ENCODE measurements at regions not wholly inside any gene's neighbourhood (a gene's known extent, or its start where the extent isn't known, plus 50 kb on each side); places are given as distances from the start of the nearest gene placed in this dataset.

GRCh38 chr9:27847818-27848217, 274.5 kb upstream of the C9orf72 start:
- TF ChIP-seq CTCF (IDR thresholded peaks at IDR 0.05; ENCODE audit: low read depth, low read length) = no peak
- H3K36me3 ChIP-seq = no peaks in the 10 kb centered on the region
- no peak for DNase-seq
- H3K9me3 ChIP-seq = no peaks in the 10 kb centered on the region
- no peaks in the 10 kb centered on the region for H3K4me1 ChIP-seq
- H3K27me3 ChIP-seq = no peaks in the 10 kb centered on the region
- H3K4me3 ChIP-seq (ENCODE audit: low read depth, low read length) = no peak overlapping the region

GRCh38 chr9:27848315-27848714, 275.0 kb upstream of the C9orf72 start:
- no peak for TF ChIP-seq CTCF (IDR thresholded peaks at IDR 0.05; ENCODE audit: low read depth, low read length)
- Histone ChIP-seq H3K9me3 (no peaks in the 10 kb centered on the region), H3K4me1 (no peaks in the 10 kb centered on the region), H3K27me3 (no peaks in the 10 kb centered on the region), H3K36me3 (no peaks in the 10 kb centered on the region), H3K4me3 (ENCODE audit: low read depth, low read length) (no peak overlapping the region)
- DNase-seq = no peak

DNA sequence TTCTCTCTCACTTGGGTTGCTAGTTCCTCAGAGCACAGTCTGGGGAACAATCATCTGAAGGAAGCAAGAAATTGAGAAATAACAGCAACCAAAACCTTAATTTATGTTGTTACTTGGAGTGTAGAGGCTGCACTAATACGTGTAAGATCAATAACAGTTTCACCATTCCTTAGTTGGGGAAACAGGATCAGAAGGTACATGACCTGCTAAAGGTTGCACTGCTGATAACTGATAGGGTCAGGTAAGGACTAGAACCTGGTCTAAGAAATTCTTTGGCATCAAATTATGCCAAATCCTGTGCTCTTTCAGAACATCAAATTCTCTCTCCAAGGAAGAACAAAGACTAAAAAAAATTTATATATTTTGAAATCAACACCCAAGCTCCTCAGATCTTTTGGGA, 278.6 kb upstream of the C9orf72 start:
- no peaks in the 10 kb centered on the region for H3K9me3 ChIP-seq
- no peak for TF ChIP-seq CTCF (IDR thresholded peaks at IDR 0.05; ENCODE audit: low read depth, low read length)
- no peak overlapping the region for H3K4me3 ChIP-seq (ENCODE audit: low read depth, low read length)
- H3K4me1 ChIP-seq = no peaks in the 10 kb centered on the region
- H3K36me3 ChIP-seq = no peaks in the 10 kb centered on the region
- no peak for DNase-seq
- H3K27me3 ChIP-seq = no peaks in the 10 kb centered on the region

DNA sequence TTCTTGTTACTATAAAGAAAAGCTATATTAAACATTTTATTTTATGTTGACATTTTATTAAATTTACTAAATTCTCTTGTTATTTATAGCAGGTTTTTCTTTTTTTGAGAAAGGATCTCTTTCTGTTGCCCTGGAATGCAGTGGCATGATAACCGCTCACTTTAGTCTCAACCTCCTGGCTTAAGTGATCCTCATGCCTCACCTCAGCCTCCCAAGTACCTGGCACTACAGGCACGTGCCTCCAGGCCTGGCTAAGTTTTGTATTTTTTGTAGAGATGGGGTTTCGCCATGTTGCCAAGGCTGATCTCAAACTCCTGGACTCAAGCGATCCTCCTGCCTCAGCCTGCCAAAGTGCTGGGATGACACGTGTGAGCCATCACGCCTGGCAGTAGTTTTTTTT, 280.2 kb upstream of the C9orf72 start:
- H3K4me3 ChIP-seq (ENCODE audit: low read depth, low read length) = no peak overlapping the region
- DNase-seq = no peak
- no peaks in the 10 kb centered on the region for H3K9me3 ChIP-seq
- no peaks in the 10 kb centered on the region for H3K36me3 ChIP-seq
- no peaks in the 10 kb centered on the region for H3K4me1 ChIP-seq
- no peak for TF ChIP-seq CTCF (IDR thresholded peaks at IDR 0.05; ENCODE audit: low read depth, low read length)
- no peaks in the 10 kb centered on the region for H3K27me3 ChIP-seq

GRCh38 chr9:27856054-27856453, 282.8 kb upstream of the C9orf72 start:
- H3K9me3 ChIP-seq = no peaks in the 10 kb centered on the region
- DNase-seq = no peak
- TF ChIP-seq CTCF (IDR thresholded peaks at IDR 0.05; ENCODE audit: low read depth, low read length) = no peak

DNA sequence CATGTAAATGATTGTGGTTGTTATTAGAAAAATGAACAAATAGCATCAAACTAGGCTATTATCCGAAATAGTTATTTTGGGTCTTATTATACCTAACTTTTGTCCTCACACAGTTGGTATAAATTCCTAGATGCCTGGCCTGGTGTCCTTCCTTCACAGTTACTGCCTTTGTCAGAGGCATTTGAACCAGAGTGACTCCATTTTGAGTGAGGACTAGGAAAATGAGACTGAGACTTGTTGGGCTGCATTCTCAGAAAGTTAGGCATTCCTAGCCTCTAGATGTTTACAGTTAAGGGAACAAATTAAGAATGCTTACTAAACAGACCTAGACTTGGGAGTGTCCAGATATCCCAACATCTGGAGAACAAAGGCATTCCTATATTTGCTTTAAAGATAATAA, 283.5 kb upstream of the C9orf72 start:
- DNase-seq = no peak
- Histone ChIP-seq H3K9me3 (no peaks in the 10 kb centered on the region), H3K36me3 (no peaks in the 10 kb centered on the region), H3K4me3 (ENCODE audit: low read depth, low read length) (no peak overlapping the region), H3K4me1 (no peaks in the 10 kb centered on the region), H3K27me3 (no peaks in the 10 kb centered on the region)
- no peak for TF ChIP-seq CTCF (IDR thresholded peaks at IDR 0.05; ENCODE audit: low read depth, low read length)

More at GRCh38 chr9:27856054-27856453, 282.8 kb upstream of the C9orf72 start:
- Histone ChIP-seq H3K4me3 (ENCODE audit: low read depth, low read length) (no peak overlapping the region), H3K36me3 (no peaks in the 10 kb centered on the region), H3K4me1 (no peaks in the 10 kb centered on the region), H3K27me3 (no peaks in the 10 kb centered on the region)
